GM19468 (cell line): ENCODE measurements at regions not wholly inside any gene's neighbourhood (a gene's known extent, or its start where the extent isn't known, plus 50 kb on each side); places are given as distances from the start of the nearest gene placed in this dataset.
"Not testable (repeated sequence)": the region's sequence is repeated elsewhere in the genome, so short reads cannot be mapped to it uniquely, and the experiment has no call there.

ENCODE experiments used
- ATAC-seq: cut with Tn5 transposase; IDR thresholded peaks from one replicate; pipeline ENCODE4 v1.9.1; 2021; ENCODE audit warnings: mild to moderate bottlenecking, moderate library complexity, moderate number of reproducible peaks; ENCODE audit not compliant: unreplicated experiment; ENCODE audit errors: extremely low read depth

- ATAC-seq, result no peak
Measured at GRCh38 chr4:104334410-104334809, 160.3 kb downstream of the CXXC4 start.

DNA sequence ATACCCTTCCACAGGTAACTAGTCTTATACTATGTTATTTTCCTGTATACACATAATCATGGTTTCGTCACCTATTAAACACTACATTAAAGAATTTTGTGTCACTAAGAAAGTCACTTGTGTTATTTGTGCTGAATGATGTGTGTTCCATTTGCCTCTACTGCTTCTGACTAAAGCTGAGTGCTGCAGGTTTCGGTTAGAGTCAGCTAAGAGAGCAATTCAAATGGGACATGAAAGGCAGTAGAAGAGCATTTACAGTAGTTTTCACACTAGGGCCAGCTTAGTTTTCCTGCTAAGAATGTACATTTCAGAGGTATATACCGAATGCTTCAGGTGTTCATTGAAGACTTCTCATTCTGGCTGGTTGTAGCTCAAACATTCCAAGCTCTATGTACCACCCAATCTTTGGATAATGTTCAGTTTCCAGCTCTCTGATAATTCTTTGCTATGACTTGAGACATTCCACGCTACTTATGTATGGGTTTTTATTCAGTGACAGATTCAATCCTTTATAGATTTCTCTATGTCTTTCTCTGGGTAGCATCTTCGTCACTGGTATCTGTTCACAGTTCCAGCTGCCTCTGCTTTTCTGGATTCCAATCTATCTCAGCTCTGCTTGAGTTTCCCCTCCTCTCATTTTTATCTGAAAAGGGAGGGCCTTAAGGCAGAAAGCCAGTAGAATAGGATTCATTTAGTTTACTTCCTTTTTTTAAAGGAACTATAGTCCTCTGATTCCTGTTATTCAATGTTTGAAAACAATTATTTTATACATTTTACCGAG is 164.4 kb downstream of the CXXC4 start:
- no peak for ATAC-seq

GRCh38 chr4:104326991-104327694 is 167.6 kb downstream of the CXXC4 start:
- ATAC-seq, result not testable (repeated sequence)

DNA sequence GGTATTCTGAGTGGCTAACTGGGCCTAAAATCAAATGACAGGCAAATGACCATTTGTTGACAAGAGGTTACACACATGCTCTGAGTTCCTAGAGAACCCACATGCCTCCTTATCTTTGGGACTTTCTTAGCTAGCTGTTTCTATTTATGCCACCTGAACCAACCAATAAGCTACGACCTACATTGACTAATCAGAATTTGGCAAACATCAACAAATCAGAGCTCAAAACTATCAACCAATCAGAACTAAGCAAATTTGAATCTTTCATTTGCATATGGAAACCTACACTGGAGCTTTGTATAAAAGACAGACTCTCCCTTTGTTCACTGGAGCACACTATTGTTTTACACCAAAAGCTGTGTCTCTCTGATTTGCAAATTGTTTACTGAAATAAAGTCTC is 192.0 kb downstream of the CXXC4 start:
- ATAC-seq, result no peak

DNA sequence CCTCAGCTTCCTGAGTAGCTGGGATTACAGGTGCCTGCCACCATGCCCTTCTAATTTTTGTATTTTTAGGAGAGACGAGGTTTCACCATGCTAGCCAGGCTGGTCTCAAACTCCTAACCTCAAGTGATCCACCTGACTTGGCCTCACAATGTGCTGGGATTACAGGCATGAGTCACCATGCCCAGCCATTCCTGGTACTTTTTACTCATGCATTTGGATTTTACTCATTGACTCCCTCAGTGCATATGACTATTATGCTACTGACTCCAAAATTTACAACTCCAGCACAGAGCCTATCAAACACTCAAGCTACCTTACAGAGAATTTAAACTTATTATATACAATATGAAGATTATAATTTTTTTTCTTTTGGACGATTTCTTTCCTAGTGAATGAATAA is 199.9 kb downstream of the CXXC4 start:
- ATAC-seq, result no peak

DNA sequence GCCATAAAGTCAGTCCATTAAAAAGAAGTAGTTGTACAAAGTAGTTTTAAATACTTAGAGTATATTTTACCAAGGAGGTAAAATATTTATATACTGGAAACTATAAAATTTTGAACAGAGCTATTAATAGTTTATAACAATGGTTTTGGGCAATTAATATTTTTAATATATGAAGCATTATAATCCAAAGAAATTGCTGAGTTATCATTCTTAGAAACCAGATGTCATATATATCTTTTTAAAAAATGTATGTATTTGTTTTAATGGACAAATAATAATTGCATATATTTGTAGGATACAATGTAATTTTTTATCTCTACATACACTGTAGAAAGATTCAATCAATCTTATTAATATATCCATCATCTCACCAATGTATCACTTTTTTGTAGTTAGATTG is 207.8 kb downstream of the CXXC4 start:
- no peak for ATAC-seq

GRCh38 chr4:104283303-104283702 is 211.4 kb downstream of the CXXC4 start:
- no peak for ATAC-seq

DNA sequence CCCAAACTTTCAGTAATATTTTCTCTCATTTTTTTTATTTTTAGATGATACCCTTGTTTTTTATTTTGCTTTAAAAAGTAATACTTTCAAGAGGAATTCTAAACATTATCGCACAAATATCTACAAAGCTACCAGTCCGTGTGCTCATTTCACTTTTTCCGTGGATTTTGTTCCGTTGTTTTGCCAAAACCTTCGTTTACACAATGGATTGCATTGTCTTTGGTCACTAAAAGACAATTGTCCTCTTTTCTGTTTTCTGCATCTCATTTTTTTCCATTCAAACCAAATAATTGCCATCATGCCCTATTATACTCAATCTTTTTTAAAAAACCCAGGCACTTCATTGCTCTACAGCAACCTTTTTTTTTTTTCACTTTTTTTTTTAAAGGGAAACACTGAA is 214.9 kb downstream of the CXXC4 start:
- no peak for ATAC-seq

GRCh38 chr4:104272966-104273365 is 221.7 kb downstream of the CXXC4 start:
- ATAC-seq, result no peak

DNA sequence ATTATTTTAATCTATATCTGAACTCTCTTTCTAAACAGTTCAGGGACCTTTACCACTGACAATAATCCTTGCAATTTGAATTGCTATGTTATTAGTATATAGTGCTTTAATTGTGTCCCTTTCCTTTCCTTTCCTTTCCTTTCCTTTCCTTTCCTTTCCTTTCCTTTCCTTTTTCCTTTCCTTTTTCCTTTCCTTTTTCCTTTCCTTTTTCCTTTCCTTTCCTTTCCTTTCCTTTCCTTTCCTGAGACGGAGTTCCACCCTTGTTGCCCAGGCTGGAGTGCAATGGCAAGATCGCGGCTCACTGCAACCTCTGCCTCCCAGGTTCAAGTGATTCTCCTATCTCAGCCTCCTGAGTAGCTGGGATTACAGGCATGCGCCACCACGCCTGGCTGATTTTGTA is 225.1 kb downstream of the CXXC4 start:
- not testable (repeated sequence) for ATAC-seq

GRCh38 chr4:104263100-104263499 is 231.6 kb downstream of the CXXC4 start:
- ATAC-seq, result no peak

GRCh38 chr4:104262678-104263077 is 232.0 kb downstream of the CXXC4 start:
- ATAC-seq, result no peak

GRCh38 chr4:104248726-104249125 is 246.0 kb downstream of the CXXC4 start:
- no peak for ATAC-seq

DNA sequence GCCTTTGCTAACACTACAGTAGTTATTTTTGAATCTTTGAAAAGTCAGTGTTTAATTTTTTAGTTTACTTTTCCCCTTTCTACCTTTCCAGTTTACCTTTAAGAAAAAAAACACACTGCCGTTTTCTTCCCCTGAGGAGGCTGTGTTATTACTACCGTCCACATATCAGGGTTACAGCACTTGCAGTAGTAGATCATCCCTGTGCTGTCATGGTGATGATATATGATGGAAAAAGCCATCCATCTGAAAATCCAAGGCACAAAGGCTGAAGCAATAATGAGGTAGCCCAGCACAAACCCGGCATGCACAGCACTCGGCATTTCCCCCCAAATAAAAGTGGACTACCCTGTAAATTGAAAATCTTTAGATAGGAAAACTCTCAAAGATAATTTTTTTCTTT is 258.7 kb downstream of the CXXC4 start:
- ATAC-seq, result no peak

- ATAC-seq, result no peak
Measured at GRCh38 chr4:104217526-104217925, 277.2 kb downstream of the CXXC4 start.

GRCh38 chr4:104211657-104212056 is 283.0 kb downstream of the CXXC4 start:
- ATAC-seq, result no peak

GRCh38 chr4:104210420-104210819 is 284.3 kb downstream of the CXXC4 start:
- ATAC-seq, result no peak

DNA sequence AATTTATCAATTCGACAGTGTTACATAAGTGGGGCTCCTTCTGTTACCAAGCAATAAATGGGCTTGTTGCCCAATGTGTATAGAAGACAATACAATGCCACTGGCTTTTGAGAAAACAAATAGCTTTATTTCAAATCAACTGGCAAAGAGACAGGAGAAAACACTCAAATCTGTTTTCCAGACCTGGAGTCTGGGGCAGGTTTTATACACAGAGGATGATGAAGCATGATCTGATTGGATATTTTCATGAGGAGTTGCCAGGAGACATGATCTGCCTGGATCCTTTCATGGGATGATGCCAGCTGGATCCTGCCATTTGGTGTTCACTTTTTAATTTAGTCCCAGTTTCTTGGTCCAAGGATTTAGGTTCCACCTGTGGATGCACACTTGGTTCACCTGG is 287.9 kb downstream of the CXXC4 start:
- ATAC-seq, result no peak

DNA sequence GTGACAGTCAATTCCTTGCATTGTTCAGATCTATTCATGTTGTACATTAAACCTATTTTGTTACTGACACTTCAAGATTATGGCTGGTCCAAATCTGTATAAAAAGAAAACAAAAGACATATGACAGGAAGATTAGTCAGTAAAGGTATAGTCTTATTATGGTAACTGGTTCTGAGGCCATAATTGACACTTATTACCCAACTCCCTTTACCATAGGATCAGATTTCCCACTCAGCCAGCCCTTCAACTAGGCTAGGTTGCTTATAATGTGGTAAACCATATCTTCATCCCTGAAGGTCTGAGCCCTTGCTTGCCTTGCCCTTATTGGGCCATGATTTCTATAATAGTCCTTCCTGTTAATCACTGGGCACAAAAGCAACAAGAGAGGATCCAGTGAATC is 289.6 kb downstream of the CXXC4 start:
- ATAC-seq, result no peak

GRCh38 chr4:104188301-104188700 is 306.4 kb downstream of the CXXC4 start:
- ATAC-seq, result no peak

DNA sequence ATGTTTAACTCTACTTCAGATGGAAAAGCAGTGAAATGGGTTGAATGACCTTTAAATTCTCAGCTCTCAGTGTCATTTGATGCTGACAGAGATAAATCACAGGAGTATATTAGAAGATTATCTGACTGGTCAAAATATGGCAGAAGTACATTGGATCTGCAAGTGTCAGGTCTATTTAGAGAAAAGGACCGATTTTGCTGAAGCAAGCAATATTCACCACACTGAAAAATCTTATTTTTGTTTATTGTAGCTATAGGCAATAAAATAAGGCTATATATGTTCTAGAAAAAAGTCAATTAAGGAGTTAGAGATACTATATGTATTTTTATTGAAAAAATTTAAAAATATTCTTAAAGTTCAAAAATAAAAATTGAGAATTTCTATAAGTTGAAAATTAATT is 325.3 kb downstream of the CXXC4 start:
- no peak for ATAC-seq

DNA sequence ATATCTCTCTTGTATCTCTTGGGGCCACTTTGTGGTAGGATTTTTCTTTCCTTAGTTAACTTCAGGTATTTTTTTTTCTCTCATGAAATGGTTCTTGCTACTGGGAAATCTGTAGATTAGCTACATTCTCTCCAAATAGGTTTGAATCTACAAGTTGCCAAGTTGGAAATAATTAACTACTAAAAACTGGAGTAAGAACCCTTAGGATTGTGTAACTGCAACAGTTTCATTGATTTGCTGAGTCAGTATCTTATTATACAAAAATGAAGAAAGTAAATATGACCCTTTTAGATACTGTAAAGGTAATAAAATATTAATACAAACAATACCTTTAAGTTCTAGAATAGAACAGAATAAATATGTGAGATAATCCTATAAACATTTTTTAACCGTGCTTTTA is 327.9 kb downstream of the CXXC4 start:
- ATAC-seq, result no peak
